GM23338 (cell line): ENCODE measurements at regions not wholly inside any gene's neighbourhood (a gene's known extent, or its start where the extent isn't known, plus 50 kb on each side); places are given as distances from the start of the nearest gene placed in this dataset.

Experiments used
- EZH2 ChIP-seq: fragments of 200-600 bp; sonication (generic); IDR thresholded peaks from one replicate; pipeline ENCODE4 v1.8.0; 2017; ENCODE audit warnings: antibody characterized with exemption, mild to moderate bottlenecking, low read depth; ENCODE audit not compliant: unreplicated experiment
- POLR2AphosphoS5 ChIP-seq: IDR thresholded peaks from 2 replicates; pipeline ENCODE4 v1.6.1; 2016; ENCODE audit warnings: antibody characterized with exemption, low read depth
- TF ChIP-seq, protein P1 (sequence below), 2 experiments: fragments of 200-600 bp in 1 of 2; sonication (generic) in 1 of 2; conservative IDR thresholded peaks; 2 replicates each; pipeline versions ENCODE4 v1.5.1 to v1.6.1; 2016 to 2017; ENCODE audit warnings: antibody characterized with exemption in 2 of 2, low read depth in 2 of 2, mild to moderate bottlenecking in 2 of 2, moderate library complexity in 1 of 2

DNA sequence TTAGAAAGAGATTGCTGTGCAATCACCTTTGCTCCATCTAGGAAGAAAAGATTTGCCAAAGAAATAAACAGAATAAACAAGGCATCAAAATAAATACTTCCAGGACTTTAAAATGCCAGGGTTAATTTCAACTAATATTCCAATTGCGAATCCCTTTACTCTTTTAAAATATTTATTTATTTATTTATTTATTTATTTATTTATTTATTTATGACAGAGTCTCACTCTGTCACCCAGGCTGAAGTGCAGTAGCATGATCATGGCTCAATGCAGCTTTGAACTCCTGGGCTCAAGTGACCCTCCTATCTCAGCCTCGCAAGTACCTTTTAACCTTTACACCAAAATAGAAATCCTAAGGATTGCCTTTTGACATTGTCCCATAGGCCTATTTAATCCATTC is 191.1 kb downstream of the EDN1 start:
- TF ChIP-seq, protein P1, sequence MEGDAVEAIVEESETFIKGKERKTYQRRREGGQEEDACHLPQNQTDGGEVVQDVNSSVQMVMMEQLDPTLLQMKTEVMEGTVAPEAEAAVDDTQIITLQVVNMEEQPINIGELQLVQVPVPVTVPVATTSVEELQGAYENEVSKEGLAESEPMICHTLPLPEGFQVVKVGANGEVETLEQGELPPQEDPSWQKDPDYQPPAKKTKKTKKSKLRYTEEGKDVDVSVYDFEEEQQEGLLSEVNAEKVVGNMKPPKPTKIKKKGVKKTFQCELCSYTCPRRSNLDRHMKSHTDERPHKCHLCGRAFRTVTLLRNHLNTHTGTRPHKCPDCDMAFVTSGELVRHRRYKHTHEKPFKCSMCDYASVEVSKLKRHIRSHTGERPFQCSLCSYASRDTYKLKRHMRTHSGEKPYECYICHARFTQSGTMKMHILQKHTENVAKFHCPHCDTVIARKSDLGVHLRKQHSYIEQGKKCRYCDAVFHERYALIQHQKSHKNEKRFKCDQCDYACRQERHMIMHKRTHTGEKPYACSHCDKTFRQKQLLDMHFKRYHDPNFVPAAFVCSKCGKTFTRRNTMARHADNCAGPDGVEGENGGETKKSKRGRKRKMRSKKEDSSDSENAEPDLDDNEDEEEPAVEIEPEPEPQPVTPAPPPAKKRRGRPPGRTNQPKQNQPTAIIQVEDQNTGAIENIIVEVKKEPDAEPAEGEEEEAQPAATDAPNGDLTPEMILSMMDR (conservative IDR thresholded peaks at IDR 0.05; ENCODE audit: low read depth in 2 of 2) = no peak
- TF ChIP-seq POLR2AphosphoS5 (no peak), EZH2 (no peak)
